Neural cell (in vitro differentiated cells): ENCODE measurements at regions not wholly inside any gene's neighbourhood (a gene's known extent, or its start where the extent isn't known, plus 50 kb on each side); places are given as distances from the start of the nearest gene placed in this dataset.

ENCODE experiments used
- H2AFZ ChIP-seq: fragments of 200-600, 300-800 bp; sonication (generic), shearing (Covaris generic); 2 replicates; pipeline ENCODE4 v1.6.0; 2014; ENCODE audit warnings: low read depth, mild to moderate bottlenecking, antibody characterized with exemption, low read length, moderate library complexity
- H3F3A ChIP-seq: fragments of 200-600 bp; shearing (Covaris generic); 2 replicates; pipeline ENCODE4 v1.6.1; 2016; ENCODE audit warnings: mild to moderate bottlenecking, moderate library complexity, mixed read lengths, antibody characterized with exemption, low read length; ENCODE audit not compliant: insufficient read depth, poor library complexity, severe bottlenecking
- H3K27ac ChIP-seq: fragments of 200-600, 300-800 bp; sonication (generic), shearing (Covaris generic); 2 replicates; pipeline ENCODE4 v1.5.1; 2014; ENCODE audit warnings: mild to moderate bottlenecking, low read length, moderate library complexity
- H3K27me3 ChIP-seq: fragments of 300-800, 200-600 bp; sonication (generic), shearing (Covaris generic); 2 replicates; pipeline ENCODE4 v1.6.0; 2014; ENCODE audit warnings: mild to moderate bottlenecking, low read depth, low read length, moderate library complexity; ENCODE audit not compliant: insufficient read depth
- H3K36me3 ChIP-seq: fragments of 300-800, 200-600 bp; sonication (generic), shearing (Covaris generic); 2 replicates; pipeline ENCODE4 v1.5.1; 2014; ENCODE audit warnings: mild to moderate bottlenecking, antibody characterized with exemption, low read length, moderate library complexity; ENCODE audit not compliant: insufficient read depth
- H3K4me2 ChIP-seq: fragments of 300-800, 200-600 bp; sonication (generic), shearing (Covaris generic); 2 replicates; pipeline ENCODE4 v1.6.0; 2014; ENCODE audit warnings: mild to moderate bottlenecking, low read length
- H3K4me3 ChIP-seq: fragments of 300-800, 200-600 bp; sonication (generic), shearing (Covaris generic); 2 replicates; pipeline ENCODE4 v1.5.1; 2014; ENCODE audit warnings: mild to moderate bottlenecking, low read length, moderate library complexity
- H3K79me2 ChIP-seq: fragments of 200-600 bp; shearing (Covaris generic); replicated peaks from 2 replicates; pipeline ENCODE4 v1.6.0; 2014; ENCODE audit warnings: mild to moderate bottlenecking, low read length, moderate library complexity; ENCODE audit not compliant: insufficient read depth
- H3K9ac ChIP-seq: fragments of 300-800, 200-600 bp; sonication (generic), shearing (Covaris generic); 2 replicates; pipeline ENCODE4 v1.6.1; 2016; ENCODE audit warnings: mild to moderate bottlenecking, low read length, mixed read lengths
- H3K9me2 ChIP-seq: fragments of 200-600 bp; shearing (Covaris generic); 2 replicates; pipeline ENCODE4 v1.6.1; 2016; ENCODE audit warnings: mild to moderate bottlenecking, low read length, mixed read lengths; ENCODE audit not compliant: insufficient read depth
- H3K9me3 ChIP-seq: fragments of 200-600, 300-800 bp; sonication (generic), shearing (Covaris generic); 2 replicates; pipeline ENCODE4 v1.6.1; 2016; ENCODE audit warnings: mild to moderate bottlenecking, mixed run types, low read length, moderate library complexity, mixed read lengths
- H4K20me1 ChIP-seq: fragments of 200-600 bp; shearing (Covaris generic); 2 replicates; pipeline ENCODE4 v1.6.1; 2016; ENCODE audit warnings: mild to moderate bottlenecking, mixed run types; ENCODE audit not compliant: insufficient read depth
- EP300 ChIP-seq: fragments of 450-650 bp; conservative IDR thresholded peaks from 2 replicates; pipeline ENCODE4 v1.6.1; 2014; ENCODE audit warnings: antibody characterized with exemption, mild to moderate bottlenecking, moderate library complexity; ENCODE audit not compliant: poor library complexity, severe bottlenecking
- EZH2 ChIP-seq: fragments of 200-600, 300-800 bp; shearing (Covaris generic), sonication (generic); IDR thresholded peaks from 2 replicates; pipeline ENCODE4 v1.6.1; 2014; ENCODE audit warnings: antibody characterized with exemption, low read length, borderline replicate concordance, mild to moderate bottlenecking; ENCODE audit not compliant: insufficient read depth, poor library complexity, severe bottlenecking
- MXI1 ChIP-seq: fragments of 450-650 bp; conservative IDR thresholded peaks from 2 replicates; pipeline ENCODE4 v1.6.1; 2014; ENCODE audit warnings: antibody characterized with exemption, mild to moderate bottlenecking; ENCODE audit not compliant: poor library complexity, severe bottlenecking
- POLR2AphosphoS5 ChIP-seq: IDR thresholded peaks from 2 replicates; pipeline ENCODE4 v1.6.1; 2012
- RAD21 ChIP-seq: fragments of 450-650 bp; conservative IDR thresholded peaks from 2 replicates; pipeline ENCODE4 v1.6.1; 2014; ENCODE audit warnings: antibody characterized with exemption, mild to moderate bottlenecking, moderate library complexity
- SMC3 ChIP-seq: fragments of 450-650 bp; conservative IDR thresholded peaks from 2 replicates; pipeline ENCODE4 v1.6.1; 2014; ENCODE audit warnings: antibody characterized with exemption, mild to moderate bottlenecking, moderate library complexity; ENCODE audit not compliant: poor library complexity
- TAF1 ChIP-seq: IDR thresholded peaks from 2 replicates; pipeline ENCODE4 v1.6.1; 2012; ENCODE audit warnings: low read depth
- TF ChIP-seq, protein P1 (sequence below): IDR thresholded peaks from 2 replicates; pipeline ENCODE4 v1.6.1; 2012; ENCODE audit warnings: borderline replicate concordance
- TF ChIP-seq, protein P2 (sequence below): fragments of 450-650 bp; IDR thresholded peaks from 2 replicates; pipeline ENCODE4 v1.5.1; 2014; ENCODE audit warnings: antibody characterized with exemption, mild to moderate bottlenecking, moderate library complexity; ENCODE audit not compliant: poor library complexity, severe bottlenecking

GRCh38 chr16:27686926-27687325, 137.0 kb downstream of the KATNIP start:
- H3K4me3 ChIP-seq = no peak overlapping the region
- H3F3A ChIP-seq = no peaks in the 10 kb centered on the region
- no peak overlapping the region for H3K9ac ChIP-seq
- no peaks in the 10 kb centered on the region for H3K27me3 ChIP-seq
- H3K9me3 ChIP-seq = no peaks in the 10 kb centered on the region
- H4K20me1 ChIP-seq = no peaks in the 10 kb centered on the region
- no peak overlapping the region for H3K27ac ChIP-seq
- no peaks in the 10 kb centered on the region for H3K36me3 ChIP-seq
- H3K4me2 ChIP-seq = no peak overlapping the region
- H2AFZ ChIP-seq = no peak overlapping the region
- no peaks in the 10 kb centered on the region for H3K79me2 ChIP-seq
- TF ChIP-seq RAD21 (no peak), EZH2 (no peak), TAF1 (no peak), EP300 (no peak), SMC3 (no peak), POLR2AphosphoS5 (no peak), MXI1 (no peak)
- TF ChIP-seq, protein P1, sequence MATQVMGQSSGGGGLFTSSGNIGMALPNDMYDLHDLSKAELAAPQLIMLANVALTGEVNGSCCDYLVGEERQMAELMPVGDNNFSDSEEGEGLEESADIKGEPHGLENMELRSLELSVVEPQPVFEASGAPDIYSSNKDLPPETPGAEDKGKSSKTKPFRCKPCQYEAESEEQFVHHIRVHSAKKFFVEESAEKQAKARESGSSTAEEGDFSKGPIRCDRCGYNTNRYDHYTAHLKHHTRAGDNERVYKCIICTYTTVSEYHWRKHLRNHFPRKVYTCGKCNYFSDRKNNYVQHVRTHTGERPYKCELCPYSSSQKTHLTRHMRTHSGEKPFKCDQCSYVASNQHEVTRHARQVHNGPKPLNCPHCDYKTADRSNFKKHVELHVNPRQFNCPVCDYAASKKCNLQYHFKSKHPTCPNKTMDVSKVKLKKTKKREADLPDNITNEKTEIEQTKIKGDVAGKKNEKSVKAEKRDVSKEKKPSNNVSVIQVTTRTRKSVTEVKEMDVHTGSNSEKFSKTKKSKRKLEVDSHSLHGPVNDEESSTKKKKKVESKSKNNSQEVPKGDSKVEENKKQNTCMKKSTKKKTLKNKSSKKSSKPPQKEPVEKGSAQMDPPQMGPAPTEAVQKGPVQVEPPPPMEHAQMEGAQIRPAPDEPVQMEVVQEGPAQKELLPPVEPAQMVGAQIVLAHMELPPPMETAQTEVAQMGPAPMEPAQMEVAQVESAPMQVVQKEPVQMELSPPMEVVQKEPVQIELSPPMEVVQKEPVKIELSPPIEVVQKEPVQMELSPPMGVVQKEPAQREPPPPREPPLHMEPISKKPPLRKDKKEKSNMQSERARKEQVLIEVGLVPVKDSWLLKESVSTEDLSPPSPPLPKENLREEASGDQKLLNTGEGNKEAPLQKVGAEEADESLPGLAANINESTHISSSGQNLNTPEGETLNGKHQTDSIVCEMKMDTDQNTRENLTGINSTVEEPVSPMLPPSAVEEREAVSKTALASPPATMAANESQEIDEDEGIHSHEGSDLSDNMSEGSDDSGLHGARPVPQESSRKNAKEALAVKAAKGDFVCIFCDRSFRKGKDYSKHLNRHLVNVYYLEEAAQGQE = no peak
- TF ChIP-seq, protein P2, sequence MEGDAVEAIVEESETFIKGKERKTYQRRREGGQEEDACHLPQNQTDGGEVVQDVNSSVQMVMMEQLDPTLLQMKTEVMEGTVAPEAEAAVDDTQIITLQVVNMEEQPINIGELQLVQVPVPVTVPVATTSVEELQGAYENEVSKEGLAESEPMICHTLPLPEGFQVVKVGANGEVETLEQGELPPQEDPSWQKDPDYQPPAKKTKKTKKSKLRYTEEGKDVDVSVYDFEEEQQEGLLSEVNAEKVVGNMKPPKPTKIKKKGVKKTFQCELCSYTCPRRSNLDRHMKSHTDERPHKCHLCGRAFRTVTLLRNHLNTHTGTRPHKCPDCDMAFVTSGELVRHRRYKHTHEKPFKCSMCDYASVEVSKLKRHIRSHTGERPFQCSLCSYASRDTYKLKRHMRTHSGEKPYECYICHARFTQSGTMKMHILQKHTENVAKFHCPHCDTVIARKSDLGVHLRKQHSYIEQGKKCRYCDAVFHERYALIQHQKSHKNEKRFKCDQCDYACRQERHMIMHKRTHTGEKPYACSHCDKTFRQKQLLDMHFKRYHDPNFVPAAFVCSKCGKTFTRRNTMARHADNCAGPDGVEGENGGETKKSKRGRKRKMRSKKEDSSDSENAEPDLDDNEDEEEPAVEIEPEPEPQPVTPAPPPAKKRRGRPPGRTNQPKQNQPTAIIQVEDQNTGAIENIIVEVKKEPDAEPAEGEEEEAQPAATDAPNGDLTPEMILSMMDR = no peak
- H3K9me2 ChIP-seq = no peaks in the 10 kb centered on the region

- H3K9me3 ChIP-seq = no peaks in the 10 kb centered on the region
- no peaks in the 10 kb centered on the region for H4K20me1 ChIP-seq
- TF ChIP-seq POLR2AphosphoS5 = no peak
- TF ChIP-seq SMC3 = no peak
- TF ChIP-seq EZH2 = no peak
- TF ChIP-seq, protein P1 = no peak
- no peak for TF ChIP-seq TAF1
- no peak overlapping the region for H3K27ac ChIP-seq
- no peaks in the 10 kb centered on the region for H3F3A ChIP-seq
- no peak overlapping the region for H3K9ac ChIP-seq
- no peaks in the 10 kb centered on the region for H3K9me2 ChIP-seq
- H3K36me3 ChIP-seq = no peaks in the 10 kb centered on the region
- H3K79me2 ChIP-seq = no peaks in the 10 kb centered on the region
- no peak overlapping the region for H3K4me3 ChIP-seq
- no peak overlapping the region for H2AFZ ChIP-seq
- H3K4me2 ChIP-seq = no peak overlapping the region
- H3K27me3 ChIP-seq = no peaks in the 10 kb centered on the region
These were observed 137.7 kb downstream of the KATNIP start for GRCh38 chr16:27687605-27688004.
